ENCODE measurements at regions not wholly inside any gene's neighbourhood (a gene's known extent, or its start where the extent isn't known, plus 50 kb on each side); places are given as distances from the start of the nearest gene placed in this dataset.

GRCh38 chr2:111235192-111236015 is 114.7 kb downstream of the BCL2L11 start:
- intact Hi-C loops (cut with DNase I; ENCODE audit: low total_unique reads) (no loop called here), in situ Hi-C loops (cut with MboI; ENCODE audit: low sequenced_read_pairs in 4 of 4) (no loop called here)
- Histone ChIP-seq H3K27ac (no peak overlapping the region), H3K4me1 (peaks cover 3 to 5% of the 10 kb centered on the region in 2 donors), H3K9me3 (no peaks in the 10 kb centered on the region), H3K4me3 (no peak overlapping the region), H3K36me3 (no peaks in the 10 kb centered on the region), H3K27me3 (no peaks in the 10 kb centered on the region)
- ATAC-seq, result no peak
- DNase-seq, result no peak
- TF ChIP-seq CTCF (IDR thresholded peaks at IDR 0.05 in 4 of 5, conservative IDR thresholded peaks at IDR 0.05 in 1 of 5) (no peak), POLR2A (IDR thresholded peaks at IDR 0.05) (no peak)

GRCh38 chr2:111236025-111236424 is 115.3 kb downstream of the BCL2L11 start:
- ATAC-seq (peak in 1 of 2 donors; percentile 62), DNase-seq (peak in 1 of 2 donors; percentile 24)
- intact Hi-C loops (cut with DNase I; ENCODE audit: low total_unique reads) (no loop called here), in situ Hi-C loops (cut with MboI; ENCODE audit: low sequenced_read_pairs in 4 of 4) (no loop called here)
- H3K4me1 ChIP-seq, result peaks cover 3 to 5% of the 10 kb centered on the region in 2 donors
- no peaks in the 10 kb centered on the region for H3K36me3 ChIP-seq
- H3K9me3 ChIP-seq, result no peaks in the 10 kb centered on the region
- H3K27ac ChIP-seq, result no peak overlapping the region
- H3K4me3 ChIP-seq, result no peak overlapping the region
- H3K27me3 ChIP-seq, result no peaks in the 10 kb centered on the region
- TF ChIP-seq POLR2A (IDR thresholded peaks at IDR 0.05), result no peak
- no peak for TF ChIP-seq CTCF (IDR thresholded peaks at IDR 0.05 in 4 of 5, conservative IDR thresholded peaks at IDR 0.05 in 1 of 5)

- no peak overlapping the region for H3K4me3 ChIP-seq
- in situ Hi-C loops (cut with MboI; ENCODE audit: low sequenced_read_pairs in 4 of 4) (no loop called here), intact Hi-C loops (cut with DNase I; ENCODE audit: low total_unique reads) (no loop called here)
- H3K9me3 ChIP-seq, result no peaks in the 10 kb centered on the region
- DNase-seq, result no peak
- H3K27me3 ChIP-seq, result no peaks in the 10 kb centered on the region
- no peak for ATAC-seq
- H3K27ac ChIP-seq, result no peak overlapping the region
- H3K36me3 ChIP-seq, result no peaks in the 10 kb centered on the region
- no peak for TF ChIP-seq CTCF (IDR thresholded peaks at IDR 0.05 in 4 of 5, conservative IDR thresholded peaks at IDR 0.05 in 1 of 5)
- no peak for TF ChIP-seq POLR2A (IDR thresholded peaks at IDR 0.05)
- H3K4me1 ChIP-seq, result peaks cover 3 to 5% of the 10 kb centered on the region in 2 donors
Observed at GRCh38 chr2:111238296-111238695, 117.6 kb downstream of the BCL2L11 start.

GRCh38 chr2:111239107-111239506 is 118.4 kb downstream of the BCL2L11 start:
- no peaks in the 10 kb centered on the region for H3K27me3 ChIP-seq
- intact Hi-C loops (cut with DNase I; ENCODE audit: low total_unique reads) (no loop called here), in situ Hi-C loops (cut with MboI; ENCODE audit: low sequenced_read_pairs in 4 of 4) (no loop called here)
- TF ChIP-seq CTCF (IDR thresholded peaks at IDR 0.05 in 4 of 5, conservative IDR thresholded peaks at IDR 0.05 in 1 of 5) (no peak), POLR2A (IDR thresholded peaks at IDR 0.05) (no peak)
- DNase-seq (no peak), ATAC-seq (no peak)
- H3K36me3 ChIP-seq, result no peaks in the 10 kb centered on the region
- H3K9me3 ChIP-seq, result no peaks in the 10 kb centered on the region
- H3K4me3 ChIP-seq, result no peak overlapping the region
- H3K4me1 ChIP-seq, result peaks cover 3 to 5% of the 10 kb centered on the region in 2 donors
- no peak overlapping the region for H3K27ac ChIP-seq
